ENCODE measurements at regions not wholly inside any gene's neighbourhood (a gene's known extent, or its start where the extent isn't known, plus 50 kb on each side); places are given as distances from the start of the nearest gene placed in this dataset.

GRCh38 chr13:79869326-79869725 lies 388.4 kb downstream of the NDFIP2 start:
- intact Hi-C loops (cut with DNase I, micrococcal nuclease), result no loop called here
- ChIA-PET POLR2A (no interaction called here), CTCF (no interaction called here)
- H3K27me3 Mint-ChIP-seq, result no peaks in the 10 kb centered on the region
- H3K36me3 Mint-ChIP-seq (ENCODE audit: low read depth), result no peaks in the 10 kb centered on the region
- no peak for DNase-seq
- ATAC-seq, result no peak
- no peaks in the 10 kb centered on the region for H3K4me1 Mint-ChIP-seq
- no peak overlapping the region for H3K27ac Mint-ChIP-seq
- no peak overlapping the region for H3K4me3 Mint-ChIP-seq
- no peaks in the 10 kb centered on the region for H3K9me3 Mint-ChIP-seq (ENCODE audit: low read depth)

GRCh38 chr13:79867254-79867653 lies 386.3 kb downstream of the NDFIP2 start:
- Mint-ChIP-seq H3K4me1 (no peaks in the 10 kb centered on the region), H3K9me3 (ENCODE audit: low read depth) (no peaks in the 10 kb centered on the region), H3K36me3 (ENCODE audit: low read depth) (no peaks in the 10 kb centered on the region), H3K27me3 (no peaks in the 10 kb centered on the region), H3K27ac (no peak overlapping the region), H3K4me3 (no peak overlapping the region)
- ChIA-PET CTCF (no interaction called here), POLR2A (no interaction called here)
- ATAC-seq (no peak), DNase-seq (no peak)
- intact Hi-C loops (cut with DNase I, micrococcal nuclease), result no loop called here

GRCh38 chr13:79866436-79866835 lies 385.5 kb downstream of the NDFIP2 start:
- H3K36me3 Mint-ChIP-seq (ENCODE audit: low read depth), result no peaks in the 10 kb centered on the region
- POLR2A ChIA-PET, result no interaction called here
- H3K27me3 Mint-ChIP-seq, result no peaks in the 10 kb centered on the region
- CTCF ChIA-PET, result no interaction called here
- intact Hi-C loops (cut with DNase I, micrococcal nuclease), result no loop called here
- no peak overlapping the region for H3K4me3 Mint-ChIP-seq
- H3K27ac Mint-ChIP-seq, result no peak overlapping the region
- ATAC-seq (no peak), DNase-seq (no peak)
- no peaks in the 10 kb centered on the region for H3K4me1 Mint-ChIP-seq
- no peaks in the 10 kb centered on the region for H3K9me3 Mint-ChIP-seq (ENCODE audit: low read depth)

GRCh38 chr13:79862515-79862914 lies 381.6 kb downstream of the NDFIP2 start:
- no peaks in the 10 kb centered on the region for H3K27me3 Mint-ChIP-seq
- H3K4me3 Mint-ChIP-seq, result no peak overlapping the region
- H3K4me1 Mint-ChIP-seq, result no peaks in the 10 kb centered on the region
- H3K36me3 Mint-ChIP-seq (ENCODE audit: low read depth), result no peaks in the 10 kb centered on the region
- H3K27ac Mint-ChIP-seq, result no peak overlapping the region
- intact Hi-C loops (cut with DNase I, micrococcal nuclease), result no loop called here
- ATAC-seq, result no peak
- no peaks in the 10 kb centered on the region for H3K9me3 Mint-ChIP-seq (ENCODE audit: low read depth)
- POLR2A ChIA-PET, result no interaction called here
- CTCF ChIA-PET, result no interaction called here
- DNase-seq, result no peak

- CTCF ChIA-PET, result interaction anchor here (0.7 kb wide), 1 partner anchor 635 kb away, joined by 3 read pairs; no protein-coding TSS in a partner anchor
- Mint-ChIP-seq H3K4me1 (no peaks in the 10 kb centered on the region), H3K36me3 (ENCODE audit: low read depth) (no peaks in the 10 kb centered on the region), H3K4me3 (no peak overlapping the region), H3K27ac (no peak overlapping the region), H3K9me3 (ENCODE audit: low read depth) (no peaks in the 10 kb centered on the region), H3K27me3 (no peaks in the 10 kb centered on the region)
- no peak for DNase-seq
- no peak for ATAC-seq
- POLR2A ChIA-PET, result no interaction called here
- intact Hi-C loops (cut with DNase I, micrococcal nuclease), result no loop called here
Measured at GRCh38 chr13:79861731-79862130, 380.8 kb downstream of the NDFIP2 start.

- DNase-seq, result no peak
- Mint-ChIP-seq H3K4me1 (no peaks in the 10 kb centered on the region), H3K4me3 (no peak overlapping the region), H3K27me3 (no peaks in the 10 kb centered on the region), H3K27ac (no peak overlapping the region), H3K9me3 (ENCODE audit: low read depth) (no peaks in the 10 kb centered on the region), H3K36me3 (ENCODE audit: low read depth) (no peaks in the 10 kb centered on the region)
- intact Hi-C loops (cut with DNase I, micrococcal nuclease), result no loop called here
- CTCF ChIA-PET, result no interaction called here
- POLR2A ChIA-PET, result no interaction called here
- ATAC-seq, result no peak
Measured at GRCh38 chr13:79860791-79861190, 379.8 kb downstream of the NDFIP2 start.

GRCh38 chr13:79859756-79860155 lies 378.8 kb downstream of the NDFIP2 start:
- CTCF ChIA-PET, result no interaction called here
- no peaks in the 10 kb centered on the region for H3K9me3 Mint-ChIP-seq (ENCODE audit: low read depth)
- no peak for ATAC-seq
- no peaks in the 10 kb centered on the region for H3K4me1 Mint-ChIP-seq
- intact Hi-C loops (cut with DNase I, micrococcal nuclease), result no loop called here
- no peak for DNase-seq
- no peaks in the 10 kb centered on the region for H3K27me3 Mint-ChIP-seq
- no peak overlapping the region for H3K27ac Mint-ChIP-seq
- H3K36me3 Mint-ChIP-seq (ENCODE audit: low read depth), result no peaks in the 10 kb centered on the region
- POLR2A ChIA-PET, result no interaction called here
- no peak overlapping the region for H3K4me3 Mint-ChIP-seq

GRCh38 chr13:79853251-79853650 lies 372.3 kb downstream of the NDFIP2 start:
- CTCF ChIA-PET, result interaction anchor here (0.6 kb wide), 1 partner anchor 28 kb away, joined by 3 read pairs; no protein-coding TSS in a partner anchor
- intact Hi-C loops (cut with DNase I, micrococcal nuclease), result no loop called here
- POLR2A ChIA-PET, result interaction anchor here (0.5 kb wide), 1 partner anchor 534 kb away, joined by 3 read pairs; no protein-coding TSS in a partner anchor

GRCh38 chr13:79851318-79851717 lies 370.4 kb downstream of the NDFIP2 start:
- Mint-ChIP-seq H3K4me1 (no peaks in the 10 kb centered on the region), H3K36me3 (ENCODE audit: low read depth) (no peaks in the 10 kb centered on the region), H3K4me3 (no peak overlapping the region), H3K27ac (no peak overlapping the region), H3K27me3 (no peaks in the 10 kb centered on the region), H3K9me3 (ENCODE audit: low read depth) (no peaks in the 10 kb centered on the region)
- ChIA-PET POLR2A (no interaction called here), CTCF (no interaction called here)
- intact Hi-C loops (cut with DNase I, micrococcal nuclease), result no loop called here
- no peak for ATAC-seq
- DNase-seq, result no peak

More at GRCh38 chr13:79853251-79853650, 372.3 kb downstream of the NDFIP2 start:
- H3K9me3 Mint-ChIP-seq (ENCODE audit: low read depth), result no peaks in the 10 kb centered on the region
- no peak overlapping the region for H3K27ac Mint-ChIP-seq
- H3K4me1 Mint-ChIP-seq, result no peaks in the 10 kb centered on the region
- H3K4me3 Mint-ChIP-seq, result no peak overlapping the region
- ATAC-seq (no peak), DNase-seq (no peak)
- H3K27me3 Mint-ChIP-seq, result no peaks in the 10 kb centered on the region
- no peaks in the 10 kb centered on the region for H3K36me3 Mint-ChIP-seq (ENCODE audit: low read depth)

GRCh38 chr13:79847882-79848592 lies 367.1 kb downstream of the NDFIP2 start:
- Mint-ChIP-seq H3K4me3 (no peak overlapping the region), H3K4me1 (no peaks in the 10 kb centered on the region), H3K27ac (no peak overlapping the region), H3K9me3 (ENCODE audit: low read depth) (no peaks in the 10 kb centered on the region), H3K27me3 (no peaks in the 10 kb centered on the region), H3K36me3 (ENCODE audit: low read depth) (no peaks in the 10 kb centered on the region)
- DNase-seq (no peak), ATAC-seq (no peak)
- ChIA-PET POLR2A (no interaction called here), CTCF (interaction anchor here (1.0 kb wide), 1 partner anchor 125 kb away, joined by 4 read pairs; no protein-coding TSS in a partner anchor)
- intact Hi-C loops (cut with DNase I, micrococcal nuclease), result no loop called here

- Mint-ChIP-seq H3K4me1 (no peaks in the 10 kb centered on the region), H3K27me3 (no peaks in the 10 kb centered on the region), H3K27ac (no peak overlapping the region), H3K36me3 (ENCODE audit: low read depth) (no peaks in the 10 kb centered on the region), H3K9me3 (ENCODE audit: low read depth) (no peaks in the 10 kb centered on the region), H3K4me3 (no peak overlapping the region)
- ATAC-seq (no peak), DNase-seq (no peak)
- POLR2A ChIA-PET, result no interaction called here
- CTCF ChIA-PET, result no interaction called here
- intact Hi-C loops (cut with DNase I, micrococcal nuclease), result no loop called here
Measured at GRCh38 chr13:79846386-79846785, 365.4 kb downstream of the NDFIP2 start.

- no peak overlapping the region for H3K4me3 Mint-ChIP-seq
Measured at GRCh38 chr13:79837741-79838450, 356.9 kb downstream of the NDFIP2 start.

More at GRCh38 chr13:79837741-79838450, 356.9 kb downstream of the NDFIP2 start:
- no peaks in the 10 kb centered on the region for H3K27me3 Mint-ChIP-seq
- ATAC-seq, result no peak
- DNase-seq, result no peak
- POLR2A ChIA-PET, result no interaction called here
- CTCF ChIA-PET, result interaction anchor here (0.8 kb wide), 1 partner anchor 23 kb away, joined by 5 read pairs; no protein-coding TSS in a partner anchor
- peaks cover 5% of the 10 kb centered on the region for H3K9me3 Mint-ChIP-seq (ENCODE audit: low read depth)
- H3K4me1 Mint-ChIP-seq, result no peaks in the 10 kb centered on the region
- H3K36me3 Mint-ChIP-seq (ENCODE audit: low read depth), result no peaks in the 10 kb centered on the region
- intact Hi-C loops (cut with DNase I, micrococcal nuclease), result no loop called here
- no peak overlapping the region for H3K27ac Mint-ChIP-seq
